ENCODE measurements at regions not wholly inside any gene's neighbourhood (a gene's known extent, or its start where the extent isn't known, plus 50 kb on each side); places are given as distances from the start of the nearest gene placed in this dataset.

DNA sequence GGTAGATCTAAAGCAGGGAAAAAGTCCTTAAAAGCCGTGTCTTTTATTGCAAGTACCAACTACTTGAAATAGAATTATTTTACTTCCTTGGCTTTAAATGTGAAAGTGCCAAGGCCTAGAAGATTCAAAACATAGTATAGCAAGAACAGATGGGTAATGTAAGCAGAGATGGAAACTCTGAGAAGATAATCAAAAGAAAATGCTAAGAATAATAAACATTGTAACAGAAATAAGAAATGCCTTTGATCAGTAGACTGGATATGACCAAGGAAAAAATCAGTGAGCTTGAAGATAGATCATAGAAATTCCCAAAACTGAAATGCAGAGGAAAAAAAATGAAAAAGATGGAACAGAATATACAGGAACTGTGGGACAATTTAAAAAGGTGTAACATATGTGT lies 113.1 kb downstream of the BLID start (continued):
- TF ChIP-seq ZNF446 (CRISPR knock-in tag; IDR thresholded peaks at IDR 0.05), result no peak
- no peak for TF ChIP-seq FOXP1 (IDR thresholded peaks at IDR 0.05)
- no peak for TF ChIP-seq FOXP1 (CRISPR knock-in tag; IDR thresholded peaks at IDR 0.05)
- no peak for TF ChIP-seq SYNCRIP (IDR thresholded peaks at IDR 0.05; ENCODE audit: insufficient read depth, low read depth, low read length)

DNA sequence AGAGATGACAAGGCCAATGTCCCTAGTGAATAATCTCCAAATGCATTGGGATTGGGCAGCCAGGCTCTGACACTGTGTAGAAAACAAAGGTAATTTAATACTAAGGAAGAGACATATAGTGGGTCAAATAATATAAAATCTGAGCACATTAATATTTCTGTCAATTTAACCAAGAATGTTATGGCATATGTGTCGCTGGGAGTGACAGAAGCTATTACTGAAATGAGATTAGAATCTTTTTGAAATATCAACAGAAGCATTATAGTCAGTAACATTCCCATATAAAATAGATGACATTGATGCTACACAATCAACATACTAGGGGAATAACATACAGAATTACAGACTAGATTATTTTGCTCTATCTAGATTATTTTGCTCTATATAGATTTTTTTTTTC lies 114.0 kb downstream of the BLID start:
- ATAC-seq, result no peak
- no peak for TF ChIP-seq MLXIP (CRISPR knock-in tag; IDR thresholded peaks at IDR 0.05; ENCODE audit: borderline replicate concordance)
- no peak for TF ChIP-seq ZNF558 (CRISPR knock-in tag; IDR thresholded peaks at IDR 0.05; ENCODE audit: borderline replicate concordance)
- TF ChIP-seq RNF2 (conservative IDR thresholded peaks at IDR 0.05; ENCODE audit: low read depth), result no peak
- TF ChIP-seq ZHX2 (IDR thresholded peaks at IDR 0.05; ENCODE audit: low read depth), result no peak
- no peak for TF ChIP-seq ZHX2 (CRISPR knock-in tag; IDR thresholded peaks at IDR 0.05; ENCODE audit: borderline replicate concordance)
- TF ChIP-seq ZNF552 (CRISPR knock-in tag; IDR thresholded peaks at IDR 0.05; ENCODE audit: borderline replicate concordance), result no peak
- TF ChIP-seq KLF6 (CRISPR knock-in tag; IDR thresholded peaks at IDR 0.05), result no peak
- no peak for TF ChIP-seq DPF2 (CRISPR knock-in tag; IDR thresholded peaks at IDR 0.05; ENCODE audit: borderline replicate concordance, low read depth)
- no peak for TF ChIP-seq ZNF83 (CRISPR knock-in tag; IDR thresholded peaks at IDR 0.05; ENCODE audit: borderline replicate concordance)
- TF ChIP-seq CBFB (CRISPR knock-in tag; IDR thresholded peaks at IDR 0.05), result no peak
- no peak for TF ChIP-seq ZNF879 (CRISPR knock-in tag; IDR thresholded peaks at IDR 0.05)
- TF ChIP-seq, protein P1, sequence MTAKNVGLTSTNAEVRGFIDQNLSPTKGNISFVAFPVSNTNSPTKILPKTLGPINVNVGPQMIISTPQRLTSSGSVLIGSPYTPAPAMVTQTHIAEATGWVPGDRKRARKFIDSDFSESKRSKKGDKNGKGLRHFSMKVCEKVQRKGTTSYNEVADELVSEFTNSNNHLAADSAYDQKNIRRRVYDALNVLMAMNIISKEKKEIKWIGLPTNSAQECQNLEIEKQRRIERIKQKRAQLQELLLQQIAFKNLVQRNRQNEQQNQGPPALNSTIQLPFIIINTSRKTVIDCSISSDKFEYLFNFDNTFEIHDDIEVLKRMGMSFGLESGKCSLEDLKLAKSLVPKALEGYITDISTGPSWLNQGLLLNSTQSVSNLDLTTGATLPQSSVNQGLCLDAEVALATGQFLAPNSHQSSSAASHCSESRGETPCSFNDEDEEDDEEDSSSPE (CRISPR knock-in tag; IDR thresholded peaks at IDR 0.05), result no peak

More for the DNA sequence above, 114.0 kb downstream of the BLID start:
- no peak overlapping the region for H2AFZ ChIP-seq (ENCODE audit: low read length)
- WGBS (ENCODE audit: low lambda C conversion rate), result 42% methylated on average over 1 of the region's 1 CpG
- H3K4me1 ChIP-seq (ENCODE audit: insufficient read depth, low read length), result no peaks in the 10 kb centered on the region
- ChIA-PET CTCF (ENCODE audit: low intra/inter-chr PET ratio, low total read pairs) (no interaction called here), POLR2A (no interaction called here)
- BruUV-seq (replicated peaks), result no TSS peak
- H3K4me2 ChIP-seq (ENCODE audit: low read depth, low read length), result no peak overlapping the region
- no peaks in the 10 kb centered on the region for H3K27me3 ChIP-seq (ENCODE audit: control insufficient read depth in 1 of 2, insufficient read depth in 2 of 2, low read length in 2 of 2)
- H3K79me2 ChIP-seq (ENCODE audit: insufficient read depth, low read length), result no peaks in the 10 kb centered on the region
- intact Hi-C loops (cut with micrococcal nuclease; ENCODE audit: unreplicated experiment) (no loop called here), in situ Hi-C loops (cut with HindIII; ENCODE audit: extremely low pct_ligation_motif_present, low pct_unique_long_range_greater_than_20kb) (no loop called here)
- FAIRE-seq (no peak), DNase-seq (ENCODE audit: low spot score) (no peak)
- no peak overlapping the region for H3K27ac ChIP-seq (ENCODE audit: extremely low read length, insufficient read depth, low read length)
- no peaks in the 10 kb centered on the region for H4K20me1 ChIP-seq (ENCODE audit: insufficient read depth, low read length)
- H3K36me3 ChIP-seq (replicated peaks in 1 of 2; ENCODE audit: control insufficient read depth in 1 of 2, insufficient read depth in 2 of 2, low read length in 2 of 2), result no peaks in the 10 kb centered on the region
- H3K9me3 ChIP-seq (ENCODE audit: low read length), result no peaks in the 10 kb centered on the region
- no peak overlapping the region for H3K9ac ChIP-seq (ENCODE audit: insufficient read depth, low read depth, low read length)
- no peak overlapping the region for H3K4me3 ChIP-seq (replicated peaks in 1 of 3; ENCODE audit: insufficient read depth in 1 of 3, low read depth in 2 of 3, low read length in 3 of 3)

Measured in HepG2 (cell line).